ENCODE measurements at regions not wholly inside any gene's neighbourhood (a gene's known extent, or its start where the extent isn't known, plus 50 kb on each side); places are given as distances from the start of the nearest gene placed in this dataset.

DNA sequence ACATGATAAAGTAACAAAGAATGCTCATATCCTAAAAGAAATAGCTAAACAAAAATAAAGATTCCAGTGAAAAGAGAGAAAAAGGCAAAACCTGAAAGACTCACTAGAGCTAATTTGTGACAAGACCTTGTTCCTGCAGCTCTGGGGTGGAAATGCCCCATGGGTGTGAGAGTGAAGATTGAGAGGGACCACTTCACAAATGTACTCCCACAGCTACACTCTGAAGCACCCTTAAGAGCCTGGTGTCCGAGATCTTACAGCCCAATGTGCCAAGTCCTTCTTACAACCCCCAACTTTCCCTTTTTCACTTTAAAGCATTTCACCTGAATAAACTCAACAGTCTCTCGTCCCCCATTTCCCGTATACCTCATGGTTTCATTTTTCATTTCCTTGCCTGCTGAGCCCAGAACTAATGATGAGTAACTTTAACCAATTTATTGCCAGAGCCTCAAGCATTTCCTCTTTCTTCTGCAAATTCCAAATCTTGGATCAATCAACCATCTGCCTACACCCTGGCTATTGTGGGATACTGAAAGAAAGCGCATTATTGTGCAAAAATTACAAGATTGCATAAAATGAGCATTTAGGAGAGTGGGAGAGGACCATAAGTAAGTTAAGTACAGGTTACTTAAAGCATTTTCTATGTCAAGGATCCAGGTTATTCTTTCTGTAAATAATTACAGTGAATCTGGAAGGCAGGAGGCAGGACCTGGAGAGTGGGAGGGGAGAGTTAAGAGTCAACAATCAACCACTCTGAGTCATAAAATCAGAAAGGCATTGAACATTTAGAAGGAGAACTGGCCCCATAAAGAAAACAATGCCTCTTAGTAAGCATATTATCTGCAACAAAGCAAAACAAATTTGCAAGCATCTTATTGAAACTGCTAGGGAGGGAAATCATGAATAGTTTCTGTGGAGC, 804.4 kb upstream of the CELF4 start (continued):
- TF ChIP-seq, protein P1, sequence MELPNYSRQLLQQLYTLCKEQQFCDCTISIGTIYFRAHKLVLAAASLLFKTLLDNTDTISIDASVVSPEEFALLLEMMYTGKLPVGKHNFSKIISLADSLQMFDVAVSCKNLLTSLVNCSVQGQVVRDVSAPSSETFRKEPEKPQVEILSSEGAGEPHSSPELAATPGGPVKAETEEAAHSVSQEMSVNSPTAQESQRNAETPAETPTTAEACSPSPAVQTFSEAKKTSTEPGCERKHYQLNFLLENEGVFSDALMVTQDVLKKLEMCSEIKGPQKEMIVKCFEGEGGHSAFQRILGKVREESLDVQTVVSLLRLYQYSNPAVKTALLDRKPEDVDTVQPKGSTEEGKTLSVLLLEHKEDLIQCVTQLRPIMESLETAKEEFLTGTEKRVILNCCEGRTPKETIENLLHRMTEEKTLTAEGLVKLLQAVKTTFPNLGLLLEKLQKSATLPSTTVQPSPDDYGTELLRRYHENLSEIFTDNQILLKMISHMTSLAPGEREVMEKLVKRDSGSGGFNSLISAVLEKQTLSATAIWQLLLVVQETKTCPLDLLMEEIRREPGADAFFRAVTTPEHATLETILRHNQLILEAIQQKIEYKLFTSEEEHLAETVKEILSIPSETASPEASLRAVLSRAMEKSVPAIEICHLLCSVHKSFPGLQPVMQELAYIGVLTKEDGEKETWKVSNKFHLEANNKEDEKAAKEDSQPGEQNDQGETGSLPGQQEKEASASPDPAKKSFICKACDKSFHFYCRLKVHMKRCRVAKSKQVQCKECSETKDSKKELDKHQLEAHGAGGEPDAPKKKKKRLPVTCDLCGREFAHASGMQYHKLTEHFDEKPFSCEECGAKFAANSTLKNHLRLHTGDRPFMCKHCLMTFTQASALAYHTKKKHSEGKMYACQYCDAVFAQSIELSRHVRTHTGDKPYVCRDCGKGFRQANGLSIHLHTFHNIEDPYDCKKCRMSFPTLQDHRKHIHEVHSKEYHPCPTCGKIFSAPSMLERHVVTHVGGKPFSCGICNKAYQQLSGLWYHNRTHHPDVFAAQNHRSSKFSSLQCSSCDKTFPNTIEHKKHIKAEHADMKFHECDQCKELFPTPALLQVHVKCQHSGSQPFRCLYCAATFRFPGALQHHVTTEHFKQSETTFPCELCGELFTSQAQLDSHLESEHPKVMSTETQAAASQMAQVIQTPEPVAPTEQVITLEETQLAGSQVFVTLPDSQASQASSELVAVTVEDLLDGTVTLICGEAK (IDR thresholded peaks at IDR 0.05; ENCODE audit: borderline replicate concordance) = no peak
- TF ChIP-seq YBX1 (IDR thresholded peaks at IDR 0.05) = no peak
- TF ChIP-seq IKZF1 (conservative IDR thresholded peaks at IDR 0.05) = no peak
- TF ChIP-seq RBBP5 (conservative IDR thresholded peaks at IDR 0.05) = no peak
- TF ChIP-seq PAX8 (IDR thresholded peaks at IDR 0.05) = no peak
- no peak for TF ChIP-seq ZNF207 (IDR thresholded peaks at IDR 0.05; ENCODE audit: borderline replicate concordance)
- TF ChIP-seq, protein P2, sequence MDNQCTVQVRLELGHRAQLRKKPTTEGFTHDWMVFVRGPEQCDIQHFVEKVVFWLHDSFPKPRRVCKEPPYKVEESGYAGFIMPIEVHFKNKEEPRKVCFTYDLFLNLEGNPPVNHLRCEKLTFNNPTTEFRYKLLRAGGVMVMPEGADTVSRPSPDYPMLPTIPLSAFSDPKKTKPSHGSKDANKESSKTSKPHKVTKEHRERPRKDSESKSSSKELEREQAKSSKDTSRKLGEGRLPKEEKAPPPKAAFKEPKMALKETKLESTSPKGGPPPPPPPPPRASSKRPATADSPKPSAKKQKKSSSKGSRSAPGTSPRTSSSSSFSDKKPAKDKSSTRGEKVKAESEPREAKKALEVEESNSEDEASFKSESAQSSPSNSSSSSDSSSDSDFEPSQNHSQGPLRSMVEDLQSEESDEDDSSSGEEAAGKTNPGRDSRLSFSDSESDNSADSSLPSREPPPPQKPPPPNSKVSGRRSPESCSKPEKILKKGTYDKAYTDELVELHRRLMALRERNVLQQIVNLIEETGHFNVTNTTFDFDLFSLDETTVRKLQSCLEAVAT (IDR thresholded peaks at IDR 0.05) = no peak
- TF ChIP-seq, protein P3, sequence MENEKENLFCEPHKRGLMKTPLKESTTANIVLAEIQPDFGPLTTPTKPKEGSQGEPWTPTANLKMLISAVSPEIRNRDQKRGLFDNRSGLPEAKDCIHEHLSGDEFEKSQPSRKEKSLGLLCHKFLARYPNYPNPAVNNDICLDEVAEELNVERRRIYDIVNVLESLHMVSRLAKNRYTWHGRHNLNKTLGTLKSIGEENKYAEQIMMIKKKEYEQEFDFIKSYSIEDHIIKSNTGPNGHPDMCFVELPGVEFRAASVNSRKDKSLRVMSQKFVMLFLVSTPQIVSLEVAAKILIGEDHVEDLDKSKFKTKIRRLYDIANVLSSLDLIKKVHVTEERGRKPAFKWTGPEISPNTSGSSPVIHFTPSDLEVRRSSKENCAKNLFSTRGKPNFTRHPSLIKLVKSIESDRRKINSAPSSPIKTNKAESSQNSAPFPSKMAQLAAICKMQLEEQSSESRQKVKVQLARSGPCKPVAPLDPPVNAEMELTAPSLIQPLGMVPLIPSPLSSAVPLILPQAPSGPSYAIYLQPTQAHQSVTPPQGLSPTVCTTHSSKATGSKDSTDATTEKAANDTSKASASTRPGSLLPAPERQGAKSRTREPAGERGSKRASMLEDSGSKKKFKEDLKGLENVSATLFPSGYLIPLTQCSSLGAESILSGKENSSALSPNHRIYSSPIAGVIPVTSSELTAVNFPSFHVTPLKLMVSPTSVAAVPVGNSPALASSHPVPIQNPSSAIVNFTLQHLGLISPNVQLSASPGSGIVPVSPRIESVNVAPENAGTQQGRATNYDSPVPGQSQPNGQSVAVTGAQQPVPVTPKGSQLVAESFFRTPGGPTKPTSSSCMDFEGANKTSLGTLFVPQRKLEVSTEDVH (IDR thresholded peaks at IDR 0.05; ENCODE audit: low read depth, partially characterized antibody) = no peak
- no peak for TF ChIP-seq SMC3 (IDR thresholded peaks at IDR 0.05; ENCODE audit: borderline replicate concordance, low read length)
- TF ChIP-seq SRF (IDR thresholded peaks at IDR 0.05; ENCODE audit: low read depth in 2 of 2, low read length in 2 of 2) = 0 out of 4 replicates have a peak, but pooled peaks of 1 of the 2 experiments have one; percentile 36

All from GM12878 (cell line).